GM03348 (cell line): ENCODE measurements at regions not wholly inside any gene's neighbourhood (a gene's known extent, or its start where the extent isn't known, plus 50 kb on each side); places are given as distances from the start of the nearest gene placed in this dataset.
"Not testable (repeated sequence)": the region's sequence is repeated elsewhere in the genome, so short reads cannot be mapped to it uniquely, and the experiment has no call there.

Source experiments
- DNase-seq: peaks from one replicate; pipeline ENCODE4 v3.0.0; 2012; ENCODE audit warnings: low spot score

GRCh38 chr3:99586701-99587100 is 51.7 kb upstream of the COL8A1 start:
- peak; percentile 37 for DNase-seq

GRCh38 chr3:99579965-99580364 is 58.4 kb upstream of the COL8A1 start:
- DNase-seq: no peak

GRCh38 chr3:99579246-99579645 is 59.1 kb upstream of the COL8A1 start:
- peak; percentile 55 for DNase-seq

- DNase-seq: no peak
Observed at GRCh38 chr3:99578339-99578970, 59.9 kb upstream of the COL8A1 start.

GRCh38 chr3:99576904-99577559 is 61.4 kb upstream of the COL8A1 start:
- DNase-seq: peak; percentile 10

GRCh38 chr3:99575683-99576082 is 62.7 kb upstream of the COL8A1 start:
- no peak for DNase-seq

- no peak for DNase-seq
Observed at GRCh38 chr3:99570061-99570460, 68.3 kb upstream of the COL8A1 start.

GRCh38 chr3:99568663-99569335 is 69.6 kb upstream of the COL8A1 start:
- no peak for DNase-seq

- DNase-seq: no peak
Observed at GRCh38 chr3:99565331-99565730, 73.1 kb upstream of the COL8A1 start.

- DNase-seq: peak; percentile 27
Observed at GRCh38 chr3:99562990-99563607, 75.3 kb upstream of the COL8A1 start.

- peak; percentile 23 for DNase-seq
Observed at GRCh38 chr3:99562138-99562537, 76.3 kb upstream of the COL8A1 start.

GRCh38 chr3:99561056-99561455 is 77.3 kb upstream of the COL8A1 start:
- DNase-seq: no peak

GRCh38 chr3:99559196-99559595 is 79.2 kb upstream of the COL8A1 start:
- DNase-seq: no peak

GRCh38 chr3:99555885-99556284 is 82.5 kb upstream of the COL8A1 start:
- DNase-seq: not testable (repeated sequence)

- no peak for DNase-seq
Observed at GRCh38 chr3:99551520-99551919, 86.9 kb upstream of the COL8A1 start.

- peak; percentile 53 for DNase-seq
Observed at GRCh38 chr3:99549957-99550603, 88.3 kb upstream of the COL8A1 start.

- no peak for DNase-seq
Observed at GRCh38 chr3:99549220-99549619, 89.2 kb upstream of the COL8A1 start.

GRCh38 chr3:99548674-99549073 is 89.7 kb upstream of the COL8A1 start:
- no peak for DNase-seq

GRCh38 chr3:99545941-99546580 is 92.3 kb upstream of the COL8A1 start:
- DNase-seq: no peak

GRCh38 chr3:99544786-99545281 is 93.6 kb upstream of the COL8A1 start:
- peak; percentile 31 for DNase-seq

- DNase-seq: no peak
Observed at GRCh38 chr3:99543796-99544195, 94.6 kb upstream of the COL8A1 start.
